PC-9 (cell line): ENCODE measurements at regions not wholly inside any gene's neighbourhood (a gene's known extent, or its start where the extent isn't known, plus 50 kb on each side); places are given as distances from the start of the nearest gene placed in this dataset.

Experiments
- EZH2 ChIP-seq: fragments of 200-600 bp; sonication (generic); IDR thresholded peaks from 2 replicates; pipeline ENCODE4 v1.8.0; 2017; ENCODE audit warnings: antibody characterized with exemption, low read depth
- TF ChIP-seq, protein P1 (sequence below): fragments of 200-600 bp; sonication (generic); conservative IDR thresholded peaks from 2 replicates; pipeline ENCODE4 v1.6.1; 2017; ENCODE audit warnings: mixed run types, antibody characterized with exemption, mild to moderate bottlenecking, moderate library complexity

DNA sequence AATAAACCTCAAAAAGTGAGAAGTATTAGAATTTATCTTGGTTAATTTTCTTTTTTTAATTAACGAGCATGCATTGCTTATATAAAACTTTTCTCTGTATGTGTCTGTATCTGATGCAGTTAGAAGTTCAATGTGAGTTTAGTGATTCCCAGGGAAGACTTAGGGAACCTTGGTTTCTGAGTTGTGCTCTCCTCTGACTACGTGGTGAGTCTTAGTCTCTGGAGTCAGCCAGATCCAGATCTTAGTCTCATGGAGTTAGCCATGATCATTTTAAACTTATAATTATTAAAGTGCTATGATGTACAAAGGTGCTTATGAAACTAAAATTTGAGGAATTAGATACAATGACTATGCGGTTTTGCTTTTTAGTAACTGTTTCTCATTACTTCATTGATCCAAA, 285.3 kb upstream of the DMRT1 start:
- TF ChIP-seq, protein P1, sequence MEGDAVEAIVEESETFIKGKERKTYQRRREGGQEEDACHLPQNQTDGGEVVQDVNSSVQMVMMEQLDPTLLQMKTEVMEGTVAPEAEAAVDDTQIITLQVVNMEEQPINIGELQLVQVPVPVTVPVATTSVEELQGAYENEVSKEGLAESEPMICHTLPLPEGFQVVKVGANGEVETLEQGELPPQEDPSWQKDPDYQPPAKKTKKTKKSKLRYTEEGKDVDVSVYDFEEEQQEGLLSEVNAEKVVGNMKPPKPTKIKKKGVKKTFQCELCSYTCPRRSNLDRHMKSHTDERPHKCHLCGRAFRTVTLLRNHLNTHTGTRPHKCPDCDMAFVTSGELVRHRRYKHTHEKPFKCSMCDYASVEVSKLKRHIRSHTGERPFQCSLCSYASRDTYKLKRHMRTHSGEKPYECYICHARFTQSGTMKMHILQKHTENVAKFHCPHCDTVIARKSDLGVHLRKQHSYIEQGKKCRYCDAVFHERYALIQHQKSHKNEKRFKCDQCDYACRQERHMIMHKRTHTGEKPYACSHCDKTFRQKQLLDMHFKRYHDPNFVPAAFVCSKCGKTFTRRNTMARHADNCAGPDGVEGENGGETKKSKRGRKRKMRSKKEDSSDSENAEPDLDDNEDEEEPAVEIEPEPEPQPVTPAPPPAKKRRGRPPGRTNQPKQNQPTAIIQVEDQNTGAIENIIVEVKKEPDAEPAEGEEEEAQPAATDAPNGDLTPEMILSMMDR: no peak
- no peak for TF ChIP-seq EZH2
